Activated CD4-positive, alpha-beta T cell treated with anti-CD3 and anti-CD28 coated beads for 48 hours (primary cell): ENCODE measurements at regions not wholly inside any gene's neighbourhood (a gene's known extent, or its start where the extent isn't known, plus 50 kb on each side); places are given as distances from the start of the nearest gene placed in this dataset.

Source experiments
- DNase-seq: peaks from one replicate; pipeline ENCODE4 v3.0.0-alpha.2; 2020

DNA sequence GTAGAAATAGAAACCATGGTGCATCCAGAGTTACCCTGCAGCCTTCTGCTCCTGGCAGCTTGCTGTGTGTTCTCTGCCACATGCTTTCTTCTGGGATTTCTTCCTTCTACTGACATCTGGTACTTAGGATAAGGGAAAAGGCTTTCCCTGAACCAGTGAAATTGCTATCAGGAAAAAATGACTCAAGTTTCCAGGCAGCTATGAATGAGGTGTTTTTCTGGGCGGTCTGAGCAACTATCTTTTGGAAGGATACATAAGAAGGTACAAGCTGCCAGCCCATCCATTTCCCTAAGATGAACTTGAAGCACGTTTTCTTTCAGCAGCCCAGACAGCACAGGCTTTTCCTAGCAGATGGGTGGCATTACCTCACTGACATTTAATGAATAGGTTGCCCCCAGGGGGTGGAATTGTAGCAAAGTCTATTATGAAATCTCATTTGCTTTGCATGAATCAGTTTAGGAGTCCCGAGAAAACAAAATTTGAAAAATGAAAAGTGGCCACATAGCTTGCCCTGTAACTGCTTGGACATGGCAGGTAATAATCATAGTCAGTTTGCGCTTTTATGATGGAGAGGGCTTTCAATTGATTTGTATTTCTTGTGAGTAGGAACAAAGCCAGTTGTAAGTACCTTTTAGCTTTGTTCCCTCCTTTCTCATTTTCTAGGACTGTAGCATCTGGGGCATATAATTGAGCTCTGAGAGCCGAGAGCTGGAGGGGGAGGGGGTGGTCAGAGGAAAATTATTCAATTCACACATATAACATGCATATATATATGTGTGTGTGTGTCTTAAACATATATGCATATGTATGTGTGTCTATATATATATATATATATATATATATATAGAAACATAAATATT, 108.5 kb downstream of the C9orf152 start:
- DNase-seq = no peak

DNA sequence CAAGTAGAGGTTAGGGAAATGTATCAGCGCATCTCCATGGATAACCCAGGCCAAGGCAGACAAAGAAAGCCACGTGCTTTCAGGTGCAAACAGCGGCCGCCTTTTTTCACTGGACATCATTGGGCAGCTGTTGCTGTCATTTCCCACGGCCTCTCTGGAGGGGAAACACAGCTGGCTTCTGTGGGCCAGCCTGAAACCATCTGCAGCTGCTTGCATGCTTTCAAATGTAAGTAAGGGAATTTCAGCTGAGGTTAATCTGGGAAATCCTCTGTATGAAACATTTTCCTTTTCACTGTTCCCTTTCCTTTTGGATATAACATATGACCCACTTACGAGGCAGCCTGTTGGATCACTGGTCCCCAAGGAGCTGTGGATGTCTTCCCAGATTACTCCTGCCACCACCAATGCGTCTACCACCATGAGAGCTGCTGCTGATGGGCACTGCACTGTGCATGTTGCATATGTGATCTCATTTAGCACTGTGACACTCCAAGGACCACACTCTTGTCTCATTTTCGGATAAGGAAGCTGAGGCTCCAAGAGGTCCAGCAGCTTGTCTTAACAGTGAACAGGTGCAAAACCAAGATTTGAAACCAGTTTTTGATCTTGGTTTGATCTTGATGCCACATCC, 106.3 kb downstream of the C9orf152 start:
- DNase-seq = no peak

DNA sequence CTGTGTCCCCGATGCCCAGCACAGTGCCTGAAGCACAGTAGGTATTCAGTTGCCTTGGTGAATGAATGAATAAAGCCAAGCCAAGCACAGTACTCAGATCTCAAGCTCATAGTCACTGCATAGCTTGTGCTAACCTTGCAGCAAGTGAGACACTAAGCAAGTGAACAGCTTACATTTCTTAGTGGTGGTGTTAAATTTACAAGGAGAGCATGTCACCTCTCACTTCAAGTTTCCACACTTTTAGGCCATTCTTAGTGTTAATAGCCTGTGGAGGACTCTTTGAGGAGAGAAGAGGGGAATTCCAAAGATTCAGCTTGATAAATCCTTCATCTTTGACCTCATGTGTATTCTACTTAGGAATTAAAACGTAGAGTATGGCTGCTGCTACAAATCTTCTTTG, 104.7 kb downstream of the C9orf152 start:
- no peak for DNase-seq

- DNase-seq = no peak
Observed at GRCh38 chr9:110104261-110104809, 103.6 kb downstream of the C9orf152 start.

- DNase-seq = no peak
Observed at GRCh38 chr9:110105107-110105506, 102.9 kb downstream of the C9orf152 start.

GRCh38 chr9:110106661-110107060, 101.3 kb downstream of the C9orf152 start:
- DNase-seq = no peak

DNA sequence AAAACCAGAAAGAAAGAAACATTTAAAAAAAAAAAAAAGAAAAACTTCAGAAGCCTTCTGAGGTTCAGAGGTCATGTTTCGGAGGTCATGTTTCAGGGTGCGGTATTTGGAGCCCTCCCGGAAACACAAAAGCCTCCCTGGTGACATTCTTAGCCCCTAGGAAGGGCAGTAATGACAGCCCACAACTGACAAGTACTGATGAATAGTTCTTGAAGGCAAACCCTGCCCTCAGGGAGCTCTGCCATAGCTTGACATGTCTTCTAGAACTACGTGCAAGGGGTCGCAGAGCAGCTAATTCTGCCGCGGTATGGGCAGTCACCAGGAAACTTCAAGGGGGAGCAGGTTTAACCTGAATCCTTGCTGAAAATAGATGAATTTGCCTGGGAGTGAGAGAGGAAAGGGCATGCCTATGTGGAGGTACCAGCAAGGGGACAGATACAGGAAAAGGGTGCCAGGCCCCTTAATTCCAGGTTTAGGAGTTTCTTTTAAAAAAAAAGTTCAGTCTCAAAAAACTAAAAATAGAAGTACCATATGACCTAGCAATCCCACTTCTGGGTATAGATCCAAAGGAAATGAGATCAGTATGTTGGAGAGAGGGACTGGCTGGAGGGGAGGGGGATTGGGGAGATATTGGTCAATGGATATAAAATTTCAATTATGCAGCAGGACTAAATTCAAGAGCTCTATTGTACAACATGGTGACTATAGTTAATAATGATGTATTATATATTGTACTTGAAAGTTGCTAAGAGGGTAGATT, 98.4 kb downstream of the C9orf152 start:
- DNase-seq = no peak

GRCh38 chr9:110110154-110110553, 97.8 kb downstream of the C9orf152 start:
- DNase-seq = no peak

DNA sequence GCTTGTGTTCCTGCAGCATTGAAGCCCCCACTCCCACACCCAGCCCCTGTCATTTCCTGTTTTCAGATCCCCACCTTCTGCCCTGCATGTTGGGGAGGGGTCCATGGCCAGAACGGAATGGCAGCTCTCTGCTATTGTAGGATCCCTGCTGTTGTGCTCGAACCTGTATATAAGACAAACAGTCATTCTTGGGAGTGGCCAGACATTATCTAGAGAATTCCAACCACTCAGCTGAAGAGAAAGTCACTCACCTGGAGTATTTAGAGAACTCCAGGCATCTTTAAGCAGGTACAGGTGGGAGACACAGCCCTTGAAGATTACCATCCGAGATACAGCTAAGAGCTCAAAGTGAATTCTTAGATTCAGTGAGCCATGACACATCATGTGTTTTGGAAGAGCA, 96.1 kb downstream of the C9orf152 start:
- DNase-seq = no peak

- DNase-seq = no peak
Observed at GRCh38 chr9:110112792-110113191, 95.2 kb downstream of the C9orf152 start.

GRCh38 chr9:110114086-110114858, 93.7 kb downstream of the C9orf152 start:
- no peak for DNase-seq

DNA sequence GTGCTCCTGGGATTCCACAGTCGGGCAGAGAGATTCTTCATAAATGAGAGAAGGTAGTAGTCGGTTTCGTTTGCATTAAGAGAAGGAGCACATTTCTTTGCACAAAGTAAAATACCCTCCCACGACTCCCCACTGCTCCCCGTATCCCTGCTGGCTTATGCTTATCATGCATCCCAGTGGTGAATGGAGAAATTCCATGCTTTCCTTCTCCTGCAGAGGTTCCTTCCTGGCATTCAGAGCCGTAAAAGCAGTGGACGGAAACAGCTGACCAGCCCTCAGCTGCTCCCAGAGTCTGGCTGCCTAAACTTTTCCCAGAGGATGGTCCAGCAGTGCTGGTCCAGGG, 93.1 kb downstream of the C9orf152 start:
- no peak for DNase-seq

DNA sequence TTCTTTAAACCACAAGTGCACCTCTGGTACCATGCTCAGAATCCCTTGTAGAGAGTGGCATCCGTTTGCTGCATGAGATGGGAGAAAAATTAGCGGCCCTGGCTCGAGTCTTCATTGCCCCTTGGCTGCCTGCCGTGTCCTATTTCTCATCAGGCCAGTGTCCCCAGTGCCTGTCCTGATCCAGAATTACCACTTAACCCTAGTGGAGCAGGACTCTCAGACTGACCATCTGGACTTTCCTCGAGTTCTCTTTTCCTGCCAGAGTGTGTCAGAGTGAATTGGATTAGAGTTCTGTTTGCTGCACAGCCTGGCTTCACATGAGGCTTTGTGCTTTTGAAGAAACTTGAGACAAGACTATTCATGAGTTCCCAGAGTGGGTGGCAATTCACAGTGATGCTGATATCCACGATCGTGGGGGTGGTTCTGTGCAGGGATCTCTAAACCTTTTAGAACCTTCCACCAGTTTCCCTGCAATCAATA, 92.6 kb downstream of the C9orf152 start:
- DNase-seq = no peak

- DNase-seq = no peak
Observed at GRCh38 chr9:110115826-110116542, 92.0 kb downstream of the C9orf152 start.

- no peak for DNase-seq
Observed at GRCh38 chr9:110116543-110116885, 91.4 kb downstream of the C9orf152 start.

DNA sequence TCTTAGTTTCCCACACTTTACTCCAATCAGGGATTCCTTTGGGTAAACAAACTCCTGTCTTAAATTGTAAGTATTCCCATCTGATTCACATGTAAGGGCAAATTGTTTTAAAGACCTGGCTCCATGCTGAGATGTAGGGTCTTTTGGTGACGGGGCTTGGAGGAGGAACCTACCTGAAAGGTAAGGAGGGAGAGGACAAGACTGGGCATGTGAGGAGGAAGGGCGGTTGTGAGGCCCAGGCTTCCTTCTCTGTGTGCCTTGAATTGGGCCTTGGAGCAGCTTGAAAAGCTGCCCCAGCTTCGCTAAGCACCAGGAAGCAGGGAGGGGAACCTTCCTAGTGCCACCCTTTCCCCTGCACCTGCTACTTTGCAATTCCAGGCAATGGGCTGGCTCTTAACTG, 86.8 kb downstream of the C9orf152 start:
- no peak for DNase-seq

GRCh38 chr9:110123341-110124095, 84.4 kb downstream of the C9orf152 start:
- no peak for DNase-seq

DNA sequence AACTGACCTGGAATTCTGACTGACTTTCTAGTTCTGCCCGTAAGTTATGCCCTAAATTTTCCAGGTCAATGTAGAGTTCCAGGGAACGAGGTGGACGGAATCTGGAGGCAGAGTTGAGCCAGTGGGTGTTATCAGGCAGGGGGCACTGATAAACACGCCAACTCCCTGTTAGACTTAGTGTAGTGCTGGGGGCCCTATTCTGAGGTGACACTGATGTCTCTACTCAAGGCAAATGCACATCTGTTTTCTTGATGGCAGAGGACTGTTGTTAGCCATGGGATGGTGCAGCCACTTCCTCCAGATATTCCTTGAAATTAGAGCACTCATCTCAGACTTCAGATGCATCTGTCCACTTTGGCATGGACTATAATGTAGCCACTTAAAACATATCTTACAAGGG, 83.5 kb downstream of the C9orf152 start:
- no peak for DNase-seq

DNA sequence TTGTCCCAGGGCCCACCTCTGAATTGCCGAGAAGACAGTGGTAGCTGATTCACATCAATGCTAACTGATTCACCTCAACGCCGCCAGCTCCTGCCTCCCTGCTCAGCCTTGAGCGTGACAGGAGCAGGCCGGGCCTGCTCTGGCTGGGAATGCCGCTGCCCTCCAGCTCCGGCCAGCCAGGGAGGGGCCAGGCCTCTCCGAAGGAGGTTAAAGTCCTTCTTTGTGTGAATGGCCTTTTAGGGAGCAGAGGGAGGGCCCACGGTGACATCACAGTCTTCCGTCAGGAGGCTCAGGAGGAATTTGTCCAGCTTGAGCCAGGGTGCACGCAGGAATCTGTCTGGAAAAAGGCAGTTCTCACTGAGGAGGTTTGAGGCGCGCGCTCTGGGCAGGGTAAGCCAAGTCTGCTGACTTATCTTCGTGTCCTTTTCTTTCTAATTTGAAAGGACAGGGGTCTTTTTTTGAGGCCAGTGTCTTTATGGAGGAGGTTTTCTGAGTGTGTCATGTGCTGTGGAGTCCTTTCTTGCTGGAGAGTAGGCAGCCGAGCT, 82.7 kb downstream of the C9orf152 start:
- DNase-seq = no peak

- peak; percentile 13 for DNase-seq
Observed at GRCh38 chr9:110125763-110126351, 82.1 kb downstream of the C9orf152 start.
